ENCODE measurements at regions not wholly inside any gene's neighbourhood (a gene's known extent, or its start where the extent isn't known, plus 50 kb on each side); places are given as distances from the start of the nearest gene placed in this dataset.
"Not testable (repeated sequence)": the region's sequence is repeated elsewhere in the genome, so short reads cannot be mapped to it uniquely, and the experiment has no call there.

GRCh38 chr2:153299809-153300208 is 178.8 kb downstream of the RPRM start:
- no peak for DNase-seq

- DNase-seq = no peak
Measured at GRCh38 chr2:153299217-153299616, 179.3 kb downstream of the RPRM start.

- DNase-seq = no peak
Measured at GRCh38 chr2:153294199-153294786, 184.3 kb downstream of the RPRM start.

- DNase-seq = no peak
Measured at GRCh38 chr2:153291718-153292117, 186.8 kb downstream of the RPRM start.

GRCh38 chr2:153287109-153287801 is 191.3 kb downstream of the RPRM start:
- DNase-seq = no peak

GRCh38 chr2:153268941-153269461 is 209.6 kb downstream of the RPRM start:
- DNase-seq = no peak

- not testable (repeated sequence) for DNase-seq
Measured at GRCh38 chr2:153256876-153257275, 221.7 kb downstream of the RPRM start.

GRCh38 chr2:153246636-153247035 is 231.9 kb downstream of the RPRM start:
- DNase-seq = not testable (repeated sequence)

GRCh38 chr2:153235516-153235915 is 243.0 kb downstream of the RPRM start:
- no peak for DNase-seq

GRCh38 chr2:153232464-153232863 is 246.1 kb downstream of the RPRM start:
- no peak for DNase-seq

- DNase-seq = no peak
Measured at GRCh38 chr2:153230977-153231376, 247.6 kb downstream of the RPRM start.

GRCh38 chr2:153228904-153229303 is 249.7 kb downstream of the RPRM start:
- no peak for DNase-seq

GRCh38 chr2:153227981-153228380 is 250.6 kb downstream of the RPRM start:
- DNase-seq = no peak

- no peak for DNase-seq
Measured at GRCh38 chr2:153222231-153223165, 256.1 kb downstream of the RPRM start.

- no peak for DNase-seq
Measured at GRCh38 chr2:153221506-153221905, 257.1 kb downstream of the RPRM start.

- no peak for DNase-seq
Measured at GRCh38 chr2:153221087-153221486, 257.5 kb downstream of the RPRM start.

GRCh38 chr2:153218851-153219250 is 259.7 kb downstream of the RPRM start:
- DNase-seq = no peak

GRCh38 chr2:153214337-153214736 is 264.2 kb downstream of the RPRM start:
- no peak for DNase-seq

GRCh38 chr2:153213022-153213421 is 265.5 kb downstream of the RPRM start:
- DNase-seq = no peak

GRCh38 chr2:153197402-153198386 is 280.9 kb downstream of the RPRM start:
- no peak for DNase-seq

GRCh38 chr2:153196378-153197058 is 282.0 kb downstream of the RPRM start:
- DNase-seq = no peak

- DNase-seq = no peak
Measured at GRCh38 chr2:153195342-153195741, 283.2 kb downstream of the RPRM start.

Data from fibroblast of skin of right biceps (primary cell).